K562 (cell line): ENCODE measurements at regions not wholly inside any gene's neighbourhood (a gene's known extent, or its start where the extent isn't known, plus 50 kb on each side); places are given as distances from the start of the nearest gene placed in this dataset.

Source experiments
- ATAC-seq: fragments of 200-7000 bp; cut with Tn5 transposase; 3 replicates; pipeline ENCODE4 v1.9.1; 2020; ENCODE audit warnings: moderate library complexity
- BruUV-seq: library from RNA; stranded (reverse); fragments of 400-500 nt; replicated peaks from 2 replicates; lab custom pipeline; 2021; lab: Mats Ljungman, UMichigan
- CTCF ChIA-PET: fragments of 300-600 bp; formaldehyde crosslinking; extraction: SDS; loops from one replicate; lab custom pipeline; 2021; ENCODE audit warnings: low intra/inter-chr PET ratio; lab: Yijun Ruan, JAX
- POLR2A ChIA-PET: fragments of 300-600, 350-650 bp; sonication (Branson Sonifier 250); formaldehyde crosslinking; extraction: SDS; loops from one replicate; lab custom pipeline; 2021; ENCODE audit warnings: antibody characterized with exemption, inconsistent platforms; lab: Yijun Ruan, JAX
- DNase-seq, 4 experiments: peaks; one replicate each; pipeline versions ENCODE4 v3.0.0 to v3.0.0-alpha.2; 2011 to 2018; ENCODE audit warnings: low spot score in 3 of 4, mixed read lengths in 3 of 4; ENCODE audit errors: extremely low read depth in 1 of 4
- FAIRE-seq: peaks from 2 replicates; lab custom pipeline; 2011; peaks lifted over from hg19 to GRCh38; lab: Jason Lieb, UNC
- H2AFZ ChIP-seq: 2 replicates; pipeline ENCODE4 v1.6.0; 2011; ENCODE audit warnings: low read depth, low read length, control low read depth, inconsistent platforms
- H3K27ac ChIP-seq: fragments of 200-600 bp; 3 replicates; pipeline ENCODE4 v1.8.0; 2011; ENCODE audit warnings: low read depth, mild to moderate bottlenecking, control low read depth, inconsistent platforms, low read length, moderate library complexity, mixed read lengths; ENCODE audit errors: extremely low read depth
- H3K27me3 ChIP-seq, 2 experiments: fragments of 300-600 bp in 1 of 2; 2 replicates in 1 of 2; 3 replicates in 1 of 2; pipeline versions ENCODE4 v1.6.0 to v1.8.0; 2011; ENCODE audit warnings: inconsistent platforms in 2 of 2, low read length in 2 of 2, mild to moderate bottlenecking in 1 of 2, mixed read lengths in 1 of 2, moderate library complexity in 1 of 2; ENCODE audit not compliant: control insufficient read depth in 2 of 2, insufficient read depth in 2 of 2
- H3K36me3 ChIP-seq: fragments of 300-600 bp; 3 replicates; pipeline ENCODE4 v1.8.0; 2011; ENCODE audit warnings: mild to moderate bottlenecking, low read length, inconsistent platforms; ENCODE audit not compliant: control insufficient read depth, insufficient read depth
- H3K4me1 ChIP-seq, 2 experiments: fragments of 200-600 bp in 1 of 2; replicated peaks in 1 of 2; 2 replicates in 1 of 2; 3 replicates in 1 of 2; pipeline versions ENCODE4 v1.5.1 to v1.8.0; 2011; ENCODE audit warnings: inconsistent platforms in 2 of 2, low read length in 2 of 2, mild to moderate bottlenecking in 1 of 2, mixed read lengths in 1 of 2, moderate library complexity in 1 of 2; ENCODE audit not compliant: control insufficient read depth in 2 of 2, insufficient read depth in 2 of 2
- H3K4me2 ChIP-seq: 2 replicates; pipeline ENCODE4 v1.6.1; 2011; ENCODE audit warnings: low read length, control low read depth, inconsistent platforms, mixed read lengths; ENCODE audit not compliant: insufficient read depth
- H3K4me3 ChIP-seq: fragments of 200-600 bp; sonication (generic), shearing (Covaris generic); 2 replicates; pipeline ENCODE4 v1.5.1; 2016; ENCODE audit warnings: control low read depth, inconsistent platforms
- H3K79me2 ChIP-seq: fragments of 200-600 bp; 3 replicates; pipeline ENCODE4 v1.8.0; 2011; ENCODE audit warnings: low read length, inconsistent platforms; ENCODE audit not compliant: control insufficient read depth, insufficient read depth
- H3K9ac ChIP-seq, 2 experiments: 2 replicates each; pipeline versions ENCODE4 v1.6.0 to v1.6.1; 2011; ENCODE audit warnings: low read depth in 2 of 2, low read length in 2 of 2, control low read depth in 1 of 2, inconsistent platforms in 1 of 2, mild to moderate bottlenecking in 1 of 2, mixed read lengths in 1 of 2; ENCODE audit not compliant: insufficient read depth in 1 of 2
- H3K9me1 ChIP-seq: one replicate; pipeline ENCODE4 v1.6.0; 2011; ENCODE audit warnings: inconsistent platforms, mild to moderate bottlenecking, low read length, moderate library complexity; ENCODE audit not compliant: control insufficient read depth, insufficient read depth
- H3K9me3 ChIP-seq: replicated peaks from 2 replicates; pipeline ENCODE4 v1.5.1; 2011; ENCODE audit warnings: low read depth, low read length, inconsistent platforms; ENCODE audit not compliant: control insufficient read depth, insufficient read depth
- H4K20me1 ChIP-seq: replicated peaks from 2 replicates; pipeline ENCODE4 v1.6.1; 2011; ENCODE audit warnings: low read length, inconsistent platforms, mixed read lengths; ENCODE audit not compliant: control insufficient read depth, insufficient read depth
- CCAR2 ChIP-seq: fragments of 200-400 bp; formaldehyde crosslinking; IDR thresholded peaks from 2 replicates; pipeline ENCODE4 v1.6.1; 2017; ENCODE audit warnings: mild to moderate bottlenecking, low read depth, low read length
- MBD2 ChIP-seq: sonication (generic); IDR thresholded peaks from 2 replicates; pipeline ENCODE4 v1.6.1; 2016; ENCODE audit warnings: low read depth, borderline replicate concordance
- SAFB2 ChIP-seq: fragments of 200-400 bp; formaldehyde crosslinking; IDR thresholded peaks from 2 replicates; pipeline ENCODE4 v1.6.1; 2018; ENCODE audit warnings: borderline replicate concordance, low read length, low read depth, moderate library complexity; ENCODE audit not compliant: severe bottlenecking
- TCF7L2 ChIP-seq: fragments of 150-350 bp; IDR thresholded peaks from 2 replicates; pipeline ENCODE4 v1.6.1; 2016; ENCODE audit warnings: low read depth, mild to moderate bottlenecking, low read length, moderate library complexity
- ZNF780A ChIP-seq: fragments of 250-450 bp; sonication (Bioruptor Pico); IDR thresholded peaks from 2 replicates; pipeline ENCODE4 v1.5.0; 2021; ENCODE audit warnings: mild to moderate bottlenecking
- in situ Hi-C: fragments of 300-500 bp; cut with MboI; formaldehyde crosslinking; loops from 4 replicates; pipeline ENCODE4 v1.15.0; 2018; ENCODE audit warnings: inconsistent platforms, mixed read lengths
- intact Hi-C: fragments of 100-400 bp; cut with micrococcal nuclease; formaldehyde crosslinking; loops from 2 replicates; pipeline ENCODE4 v1.14.2; 2022
- TF ChIP-seq, protein P1 (sequence below): fragments of 150-350 bp; IDR thresholded peaks from 2 replicates; pipeline ENCODE4 v1.6.1; 2014; ENCODE audit warnings: low read depth, mild to moderate bottlenecking, low read length, borderline replicate concordance

DNA sequence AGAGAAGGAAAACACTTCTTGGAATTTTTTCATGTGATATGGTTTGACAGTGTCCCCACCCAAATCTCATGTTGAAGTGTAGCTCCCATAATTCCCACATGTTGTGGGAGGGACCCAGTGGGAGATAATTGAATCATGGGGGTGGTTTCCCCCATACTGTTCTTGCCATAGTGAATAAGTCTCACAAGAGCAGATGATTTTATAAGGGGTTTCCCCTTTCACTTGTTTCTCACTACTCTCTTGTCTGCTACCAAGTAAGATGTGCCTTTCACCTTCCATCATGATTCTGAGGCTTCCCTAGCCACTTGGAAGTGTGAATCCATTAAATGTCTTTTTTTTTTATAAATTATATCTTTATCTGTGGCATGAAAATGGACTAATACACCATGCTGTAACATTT is 250.7 kb downstream of the LPIN1 start:
- H3K9me3 ChIP-seq: no peaks in the 10 kb centered on the region
- H3K4me3 ChIP-seq: no peak overlapping the region
- no peaks in the 10 kb centered on the region; the same call in 2 of the 3 replicates for H3K36me3 ChIP-seq
- no peak overlapping the region for H3K9ac ChIP-seq
- ATAC-seq (no peak), DNase-seq (no peak), FAIRE-seq (no peak)
- no peaks in the 10 kb centered on the region for H3K79me2 ChIP-seq
- H3K4me1 ChIP-seq: peaks cover 0 to 4% of the 10 kb centered on the region in 2 experiments; a peak in 4 of 5 replicates
- TF ChIP-seq, protein P1, sequence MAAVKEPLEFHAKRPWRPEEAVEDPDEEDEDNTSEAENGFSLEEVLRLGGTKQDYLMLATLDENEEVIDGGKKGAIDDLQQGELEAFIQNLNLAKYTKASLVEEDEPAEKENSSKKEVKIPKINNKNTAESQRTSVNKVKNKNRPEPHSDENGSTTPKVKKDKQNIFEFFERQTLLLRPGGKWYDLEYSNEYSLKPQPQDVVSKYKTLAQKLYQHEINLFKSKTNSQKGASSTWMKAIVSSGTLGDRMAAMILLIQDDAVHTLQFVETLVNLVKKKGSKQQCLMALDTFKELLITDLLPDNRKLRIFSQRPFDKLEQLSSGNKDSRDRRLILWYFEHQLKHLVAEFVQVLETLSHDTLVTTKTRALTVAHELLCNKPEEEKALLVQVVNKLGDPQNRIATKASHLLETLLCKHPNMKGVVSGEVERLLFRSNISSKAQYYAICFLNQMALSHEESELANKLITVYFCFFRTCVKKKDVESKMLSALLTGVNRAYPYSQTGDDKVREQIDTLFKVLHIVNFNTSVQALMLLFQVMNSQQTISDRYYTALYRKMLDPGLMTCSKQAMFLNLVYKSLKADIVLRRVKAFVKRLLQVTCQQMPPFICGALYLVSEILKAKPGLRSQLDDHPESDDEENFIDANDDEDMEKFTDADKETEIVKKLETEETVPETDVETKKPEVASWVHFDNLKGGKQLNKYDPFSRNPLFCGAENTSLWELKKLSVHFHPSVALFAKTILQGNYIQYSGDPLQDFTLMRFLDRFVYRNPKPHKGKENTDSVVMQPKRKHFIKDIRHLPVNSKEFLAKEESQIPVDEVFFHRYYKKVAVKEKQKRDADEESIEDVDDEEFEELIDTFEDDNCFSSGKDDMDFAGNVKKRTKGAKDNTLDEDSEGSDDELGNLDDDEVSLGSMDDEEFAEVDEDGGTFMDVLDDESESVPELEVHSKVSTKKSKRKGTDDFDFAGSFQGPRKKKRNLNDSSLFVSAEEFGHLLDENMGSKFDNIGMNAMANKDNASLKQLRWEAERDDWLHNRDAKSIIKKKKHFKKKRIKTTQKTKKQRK: no peak
- TF ChIP-seq ZNF780A (CRISPR knock-in tag) (no peak), SAFB2 (no peak), MBD2 (no peak), TCF7L2 (no peak), CCAR2 (no peak)
- no peak overlapping the region for H3K4me2 ChIP-seq
- no TSS peak for BruUV-seq
- POLR2A ChIA-PET: no interaction called here
- H2AFZ ChIP-seq: no peak overlapping the region
- in situ Hi-C loops: no loop called here
- H3K27ac ChIP-seq: no peak overlapping the region
- CTCF ChIA-PET: no interaction called here
- no peaks in the 10 kb centered on the region for H4K20me1 ChIP-seq
- no peaks in the 10 kb centered on the region for H3K27me3 ChIP-seq
- no peaks in the 10 kb centered on the region for H3K9me1 ChIP-seq
- intact Hi-C loops: no loop called here
